ENCODE measurements at regions not wholly inside any gene's neighbourhood (a gene's known extent, or its start where the extent isn't known, plus 50 kb on each side); places are given as distances from the start of the nearest gene placed in this dataset.

DNA sequence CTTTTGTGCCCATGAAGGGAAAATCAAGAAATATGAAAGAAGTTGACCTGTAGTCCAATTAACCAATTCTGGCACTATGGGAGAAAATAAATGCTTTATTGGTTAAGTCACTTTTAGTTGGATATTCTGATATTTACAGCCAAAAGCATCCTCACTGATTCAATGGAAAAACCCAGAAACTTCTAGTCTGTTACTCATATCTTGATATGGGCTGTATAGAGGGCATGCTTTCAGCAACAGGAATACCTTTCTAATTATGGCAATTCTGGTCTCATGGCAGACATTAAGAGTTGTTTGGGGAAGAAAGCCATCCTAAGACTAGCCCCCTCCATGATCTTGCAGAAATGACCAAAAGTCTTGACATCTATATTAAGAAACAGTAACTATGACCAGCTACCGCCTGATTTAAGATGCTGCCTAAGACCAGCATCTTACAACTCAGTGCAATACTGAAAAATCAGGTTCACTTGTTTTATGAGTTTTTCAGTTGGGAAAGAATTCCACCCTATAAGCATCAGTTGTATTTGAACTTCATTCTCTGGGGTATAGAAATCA, 91.5 kb upstream of the VAV3 start:
- Mint-ChIP-seq H3K4me1 (no peaks in the 10 kb centered on the region), H3K27ac (no peak overlapping the region), H3K9me3 (peaks cover 1 to 3% of the 10 kb centered on the region in 2 donors), H3K4me3 (no peak overlapping the region), H3K27me3 (no peaks in the 10 kb centered on the region)
- DNase-seq (no peak), ATAC-seq (no peak)

- Mint-ChIP-seq H3K4me3 (no peak overlapping the region), H3K27me3 (no peaks in the 10 kb centered on the region), H3K9me3 (no peaks in the 10 kb centered on the region), H3K27ac (no peak overlapping the region), H3K4me1 (no peaks in the 10 kb centered on the region)
- ATAC-seq (no peak), DNase-seq (no peak)
Measured at GRCh38 chr1:108055387-108055786, 90.4 kb upstream of the VAV3 start.

- no peak for DNase-seq
- no peak overlapping the region for H3K27ac Mint-ChIP-seq
- H3K4me1 Mint-ChIP-seq, result no peaks in the 10 kb centered on the region
Measured at GRCh38 chr1:108054396-108054795, 89.4 kb upstream of the VAV3 start.

GRCh38 chr1:108053270-108054013, 88.5 kb upstream of the VAV3 start:
- Mint-ChIP-seq H3K4me3 (no peak overlapping the region), H3K27ac (no peak overlapping the region), H3K27me3 (no peaks in the 10 kb centered on the region), H3K4me1 (no peaks in the 10 kb centered on the region), H3K9me3 (peaks cover 0 to 2% of the 10 kb centered on the region in 2 donors)
- DNase-seq, result no peak
- ATAC-seq, result no peak

More at GRCh38 chr1:108054396-108054795, 89.4 kb upstream of the VAV3 start:
- no peaks in the 10 kb centered on the region for H3K27me3 Mint-ChIP-seq
- no peak for ATAC-seq
- no peaks in the 10 kb centered on the region for H3K9me3 Mint-ChIP-seq
- H3K4me3 Mint-ChIP-seq, result no peak overlapping the region

- DNase-seq, result no peak
- Mint-ChIP-seq H3K4me1 (no peaks in the 10 kb centered on the region), H3K9me3 (peaks cover 0 to 5% of the 10 kb centered on the region in 2 donors), H3K27me3 (no peaks in the 10 kb centered on the region), H3K27ac (no peak overlapping the region), H3K4me3 (no peak overlapping the region)
- no peak for ATAC-seq
Measured at GRCh38 chr1:108051631-108052377, 86.8 kb upstream of the VAV3 start.

DNA sequence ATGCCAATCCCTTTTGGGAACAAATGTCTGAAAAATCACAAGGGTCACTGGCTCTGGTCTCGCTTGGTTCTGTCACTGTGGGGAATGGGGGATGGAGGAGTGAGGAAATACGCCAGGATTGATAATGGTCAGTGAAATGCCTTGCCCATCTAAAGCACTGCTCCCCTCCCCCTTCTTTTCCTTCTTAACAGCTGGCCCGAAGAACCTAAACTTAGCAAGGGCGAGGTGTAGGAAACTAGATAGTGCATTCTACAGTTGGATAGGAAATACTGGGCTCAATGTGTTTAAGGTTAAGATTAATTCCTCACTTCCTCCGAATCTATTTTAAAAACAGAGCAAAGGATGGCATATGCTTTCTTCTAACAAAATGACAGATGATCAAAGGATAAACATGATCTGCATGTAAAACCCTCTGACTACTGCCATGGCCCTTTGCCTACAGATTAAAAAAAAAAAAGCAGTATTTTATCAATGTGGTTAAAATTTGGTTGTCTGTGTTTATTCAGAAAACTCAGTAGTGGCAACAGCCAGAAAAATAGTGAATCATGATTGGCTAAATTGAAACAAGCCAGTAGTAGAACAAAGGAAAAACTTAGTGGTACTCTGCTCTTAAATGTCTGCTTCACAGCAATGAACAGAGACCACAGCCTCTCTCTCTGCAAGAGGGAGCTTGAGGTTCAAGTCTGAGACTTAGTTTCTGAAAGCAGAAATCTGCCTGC, 86.1 kb upstream of the VAV3 start:
- H3K4me3 Mint-ChIP-seq, result no peak overlapping the region
- ATAC-seq (peak; percentile 73), DNase-seq (no peak)
- H3K27me3 Mint-ChIP-seq, result no peaks in the 10 kb centered on the region
- H3K9me3 Mint-ChIP-seq, result peaks cover 0 to 5% of the 10 kb centered on the region in 2 donors
- peak overlapping the region; percentile 17 to 51 for H3K27ac Mint-ChIP-seq
- H3K4me1 Mint-ChIP-seq, result peaks cover 3% of the 10 kb centered on the region

DNA sequence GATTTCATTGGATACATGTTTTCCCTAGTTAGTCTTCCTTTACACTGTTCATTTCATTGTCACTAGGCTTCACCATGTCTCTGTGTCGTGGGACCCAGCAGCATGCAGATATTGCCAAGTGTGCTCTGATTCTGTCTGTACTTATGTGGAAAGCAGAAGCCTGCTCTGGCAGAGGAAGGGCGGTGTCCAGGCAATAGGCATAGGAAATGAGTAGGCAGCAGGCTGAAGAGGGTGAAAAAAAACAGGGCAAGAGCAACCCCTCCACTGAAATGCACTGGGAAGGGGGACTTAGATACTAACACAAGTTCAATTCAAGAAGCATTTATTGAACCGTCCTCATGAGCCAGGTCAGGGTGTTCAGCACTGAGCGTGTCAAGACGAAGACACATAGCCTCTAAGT, 85.2 kb upstream of the VAV3 start:
- peak overlapping the region in 1 of 2 donors; percentile 26 for H3K4me3 Mint-ChIP-seq
- no peak for DNase-seq
- no peak for ATAC-seq
- H3K27me3 Mint-ChIP-seq, result no peaks in the 10 kb centered on the region
- peaks cover 0 to 5% of the 10 kb centered on the region in 2 donors for H3K9me3 Mint-ChIP-seq
- no peak overlapping the region for H3K27ac Mint-ChIP-seq
- H3K4me1 Mint-ChIP-seq, result peaks cover 10% of the 10 kb centered on the region

DNA sequence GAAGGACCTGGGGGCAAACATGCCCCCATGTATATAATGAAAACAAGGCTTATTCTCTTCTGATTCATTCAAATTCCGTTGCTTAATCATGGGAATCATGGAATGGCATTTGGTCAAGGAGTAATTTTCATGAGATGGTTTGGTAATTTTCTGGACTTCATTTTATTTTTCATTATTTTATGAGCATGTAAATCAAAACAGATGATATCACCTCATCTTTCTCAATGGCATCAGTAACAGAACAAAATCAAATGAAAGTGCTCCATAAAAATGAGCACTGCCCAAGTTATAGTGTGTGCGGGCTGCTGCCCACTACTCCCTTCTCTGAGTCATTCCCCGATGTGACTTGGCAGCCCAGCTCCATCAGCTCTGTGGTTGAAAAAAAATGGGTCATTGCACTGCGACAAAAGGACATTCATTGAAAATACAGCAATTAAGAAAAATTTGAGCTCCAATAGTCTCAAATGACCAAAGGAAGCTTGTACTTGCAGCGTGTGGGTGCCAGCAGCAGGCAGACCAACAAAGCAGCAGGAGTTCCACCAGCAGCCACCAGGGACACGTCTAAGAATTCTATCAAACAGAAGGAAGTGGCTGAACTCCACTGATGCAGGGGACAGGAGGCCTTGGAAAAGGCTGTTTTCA, 84.3 kb upstream of the VAV3 start:
- DNase-seq (peak; percentile 16 to 27), ATAC-seq (peak; percentile 62)
- Mint-ChIP-seq H3K27ac (no peak overlapping the region), H3K27me3 (no peaks in the 10 kb centered on the region), H3K9me3 (peaks cover 0 to 5% of the 10 kb centered on the region in 2 donors), H3K4me1 (peaks cover 19% of the 10 kb centered on the region), H3K4me3 (no peak overlapping the region)

DNA sequence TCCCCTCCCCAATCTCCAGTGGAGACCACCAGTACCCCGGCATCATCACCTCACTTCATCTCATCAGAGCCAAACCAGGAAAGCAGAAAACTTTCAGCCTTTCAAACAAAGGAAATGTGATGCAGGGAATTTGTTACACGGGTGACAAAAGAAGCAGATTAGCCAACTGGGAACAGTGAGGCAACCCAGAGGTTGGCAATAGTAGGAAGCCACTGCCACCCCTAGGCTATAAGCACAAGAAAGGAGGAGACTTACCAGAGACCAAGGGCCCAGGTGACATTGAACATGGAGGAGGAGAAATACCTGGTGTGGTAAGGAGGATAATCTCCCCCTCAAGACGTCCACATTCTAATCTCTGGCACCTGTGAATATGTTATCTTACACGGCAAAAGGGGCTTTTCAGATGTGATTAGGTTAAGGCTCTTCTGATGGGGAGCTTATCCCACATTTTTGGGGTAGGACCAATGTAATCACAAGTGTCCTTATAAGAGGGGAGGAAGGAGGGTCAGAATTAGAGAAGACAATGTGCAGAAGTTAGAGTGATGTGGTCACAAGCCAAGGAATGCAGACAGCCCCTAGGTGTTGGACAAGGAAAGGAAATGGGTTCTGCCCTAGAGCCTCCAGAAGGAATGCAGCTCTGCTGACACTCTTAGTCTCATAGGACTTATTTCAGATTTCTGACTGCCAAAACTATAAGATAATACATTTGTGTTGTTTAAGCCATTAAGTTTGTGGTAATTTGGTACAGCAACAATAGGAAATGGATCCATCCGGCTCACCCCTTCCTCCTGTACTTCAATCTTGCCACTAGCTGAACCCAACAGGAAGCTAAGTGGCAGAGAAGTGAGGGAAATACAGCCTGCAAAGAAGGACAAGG, 83.6 kb upstream of the VAV3 start:
- peaks cover 0 to 5% of the 10 kb centered on the region in 2 donors for H3K9me3 Mint-ChIP-seq
- no peak for DNase-seq
- H3K27ac Mint-ChIP-seq, result peak overlapping the region in 1 of 2 donors; percentile 19
- H3K27me3 Mint-ChIP-seq, result no peaks in the 10 kb centered on the region
- no peak for ATAC-seq
- no peak overlapping the region for H3K4me3 Mint-ChIP-seq
- H3K4me1 Mint-ChIP-seq, result peaks cover 27% of the 10 kb centered on the region

DNA sequence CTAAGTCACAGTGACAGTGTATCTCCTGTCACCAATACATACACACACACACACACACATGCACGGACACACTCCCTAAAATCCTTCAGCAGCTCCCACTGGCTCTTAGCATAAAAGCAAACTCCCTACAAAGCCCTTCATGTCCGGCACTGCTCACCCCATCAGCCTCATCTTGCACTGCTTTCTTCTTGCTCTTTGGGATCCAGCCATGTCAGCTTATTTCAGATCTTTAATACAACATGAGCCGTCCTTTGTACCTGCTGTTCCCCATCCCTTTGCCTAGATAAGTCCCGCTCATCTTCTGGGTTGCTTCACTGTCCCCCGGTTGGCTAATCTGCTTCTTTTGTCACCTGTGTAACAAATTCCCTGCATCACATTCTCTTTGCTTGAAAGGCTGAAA, 82.1 kb upstream of the VAV3 start:
- no peak overlapping the region for H3K27ac Mint-ChIP-seq
- no peak for ATAC-seq

DNA sequence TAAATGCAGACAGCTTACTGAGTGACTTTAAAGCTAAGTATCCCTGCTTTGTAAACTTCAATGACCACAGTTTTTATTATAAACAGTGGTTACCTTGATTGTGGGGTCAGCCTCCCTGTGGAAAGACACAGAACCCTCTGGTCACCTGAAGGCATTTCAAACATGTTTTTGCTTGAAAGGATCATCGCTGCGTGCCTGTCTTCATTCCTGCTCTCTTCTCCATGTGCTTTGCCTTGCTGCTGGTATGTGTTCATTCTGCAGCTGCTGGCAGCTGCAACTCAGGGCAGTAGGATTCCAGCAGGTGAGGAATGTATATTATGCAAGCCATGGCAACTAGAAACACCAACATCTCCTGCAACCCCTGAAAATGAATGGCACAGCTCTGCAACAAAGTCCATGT, 81.0 kb upstream of the VAV3 start:
- Mint-ChIP-seq H3K9me3 (peaks cover 4 to 5% of the 10 kb centered on the region in 2 donors), H3K27me3 (no peaks in the 10 kb centered on the region), H3K4me1 (peaks cover 51% of the 10 kb centered on the region), H3K4me3 (no peak overlapping the region), H3K27ac (no peak overlapping the region)
- DNase-seq (no peak), ATAC-seq (no peak)

More for the DNA sequence above, 82.1 kb upstream of the VAV3 start:
- Mint-ChIP-seq H3K4me3 (no peak overlapping the region), H3K4me1 (peaks cover 40% of the 10 kb centered on the region), H3K9me3 (peaks cover 4 to 5% of the 10 kb centered on the region in 2 donors), H3K27me3 (no peaks in the 10 kb centered on the region)
- no peak for DNase-seq

DNA sequence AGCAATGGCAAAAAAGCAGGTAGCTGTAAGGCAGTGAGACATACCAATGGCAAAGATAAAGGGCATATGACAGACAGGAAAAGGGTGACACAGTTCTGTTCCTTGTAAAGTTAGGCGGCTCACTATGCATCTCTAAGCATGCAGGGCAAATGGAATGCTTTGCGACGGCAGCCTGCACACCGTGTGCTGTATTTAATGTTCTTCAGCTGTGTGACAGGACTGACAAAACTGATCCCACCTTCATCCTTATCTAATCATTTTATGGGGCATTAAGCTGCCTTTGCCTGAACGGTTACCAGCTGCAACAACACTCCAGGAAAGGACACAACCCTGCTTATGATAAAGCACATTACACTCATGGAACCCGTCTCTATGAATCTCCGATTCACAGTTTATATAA, 80.5 kb upstream of the VAV3 start:
- Mint-ChIP-seq H3K27ac (no peak overlapping the region), H3K4me3 (no peak overlapping the region), H3K9me3 (peaks cover 4 to 5% of the 10 kb centered on the region in 2 donors), H3K4me1 (peaks cover 52% of the 10 kb centered on the region), H3K27me3 (no peaks in the 10 kb centered on the region)
- ATAC-seq (no peak), DNase-seq (no peak)

GRCh38 chr1:108044318-108044717, 79.3 kb upstream of the VAV3 start:
- H3K27ac Mint-ChIP-seq, result no peak overlapping the region
- no peak overlapping the region for H3K4me3 Mint-ChIP-seq
- peaks cover 52% of the 10 kb centered on the region for H3K4me1 Mint-ChIP-seq
- H3K27me3 Mint-ChIP-seq, result no peaks in the 10 kb centered on the region
- no peak for ATAC-seq
- no peak for DNase-seq
- H3K9me3 Mint-ChIP-seq, result peaks cover 4 to 5% of the 10 kb centered on the region in 2 donors

DNA sequence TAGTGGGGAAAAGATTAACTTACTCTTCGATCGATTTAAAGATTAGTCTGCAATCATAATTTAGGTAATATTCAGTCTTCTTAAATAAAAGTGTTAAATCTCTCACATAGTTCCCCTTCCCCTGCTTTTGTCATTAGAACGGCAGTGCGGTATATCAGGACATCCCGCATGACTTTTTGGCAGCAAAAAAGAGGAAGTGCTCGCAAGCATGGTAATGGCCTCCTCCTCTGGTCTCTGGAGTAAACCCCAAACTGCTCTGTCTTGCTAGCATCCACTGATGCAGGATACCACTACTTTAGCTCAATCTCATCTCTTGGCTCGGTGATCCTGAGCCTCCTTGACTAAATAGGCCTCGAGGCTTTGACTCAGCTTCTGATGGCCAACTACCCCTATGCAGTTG, 78.7 kb upstream of the VAV3 start:
- no peak for DNase-seq
- Mint-ChIP-seq H3K4me1 (peaks cover 52% of the 10 kb centered on the region), H3K27ac (no peak overlapping the region), H3K4me3 (no peak overlapping the region), H3K9me3 (peaks cover 4 to 5% of the 10 kb centered on the region in 2 donors), H3K27me3 (no peaks in the 10 kb centered on the region)
- no peak for ATAC-seq

All from stimulated activated naive CD8-positive, alpha-beta T cell treated with anti-CD3 and anti-CD28 coated beads, Interleukin-15, amount 100 ng/mL, for 72 hours (primary cell).